ENCODE measurements at regions not wholly inside any gene's neighbourhood (a gene's known extent, or its start where the extent isn't known, plus 50 kb on each side); places are given as distances from the start of the nearest gene placed in this dataset.

DNA sequence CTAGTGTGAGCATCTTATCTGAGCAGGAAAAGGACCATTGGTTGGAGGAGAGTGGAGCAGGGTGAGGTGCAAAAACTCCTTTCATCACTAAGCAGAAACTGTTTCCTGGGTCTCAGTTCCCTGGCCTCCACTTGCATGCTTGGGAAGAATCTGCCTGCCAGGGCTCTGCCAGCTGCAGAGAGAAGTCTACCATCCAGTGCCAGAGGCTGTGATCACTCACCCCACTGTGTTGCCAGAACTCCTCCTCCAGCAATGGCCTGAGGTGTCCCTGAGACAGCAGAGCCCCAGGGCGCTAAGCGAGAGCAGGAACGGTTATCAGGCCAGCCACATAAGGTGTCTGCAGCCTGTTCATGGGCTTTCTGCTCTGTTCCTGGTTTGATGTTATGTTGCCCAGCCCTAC lies 991.4 kb downstream of the CCSER2 start:
- 90% methylated on average over 2 of the region's 3 CpGs for WGBS (ENCODE audit: insufficient coverage)
- H3K27me3 ChIP-seq (ENCODE audit: control insufficient read depth in 2 of 2, insufficient read depth in 2 of 2, low read length in 2 of 2), result no peaks in the 10 kb centered on the region
- Mint-ChIP-seq H3K36me3 (no peaks in the 10 kb centered on the region), H3K4me1 (no peaks in the 10 kb centered on the region), H3K9me3 (peaks cover 0 to 6% (median 0%) of the 10 kb centered on the region in 7 donors), H3K4me3 (no peak overlapping the region), H3K27me3 (ENCODE audit: low read depth in 3 of 3) (peaks cover 0 to 3% (median 0%) of the 10 kb centered on the region in 3 donors), H3K27ac (no peak overlapping the region)
- H3K27ac ChIP-seq (ENCODE audit: low read depth in 1 of 2, low read length in 2 of 2), result no peak overlapping the region
- H3K4me3 ChIP-seq (replicated peaks in 1 of 3; ENCODE audit: low read depth in 2 of 3, low read length in 3 of 3), result no peak overlapping the region
- no peaks in the 10 kb centered on the region for H3K9me3 ChIP-seq (replicated peaks in 1 of 2; ENCODE audit: control insufficient read depth in 1 of 2, insufficient read depth in 1 of 2, low read length in 2 of 2)
- DNase-seq, result no peak
- no peak overlapping the region for H3K4me2 ChIP-seq (replicated peaks; ENCODE audit: extremely low read depth, low read length, poor library complexity, severe bottlenecking)
- no peaks in the 10 kb centered on the region for H3K79me2 ChIP-seq (ENCODE audit: insufficient read depth, low read length)
- TF ChIP-seq, protein P1, sequence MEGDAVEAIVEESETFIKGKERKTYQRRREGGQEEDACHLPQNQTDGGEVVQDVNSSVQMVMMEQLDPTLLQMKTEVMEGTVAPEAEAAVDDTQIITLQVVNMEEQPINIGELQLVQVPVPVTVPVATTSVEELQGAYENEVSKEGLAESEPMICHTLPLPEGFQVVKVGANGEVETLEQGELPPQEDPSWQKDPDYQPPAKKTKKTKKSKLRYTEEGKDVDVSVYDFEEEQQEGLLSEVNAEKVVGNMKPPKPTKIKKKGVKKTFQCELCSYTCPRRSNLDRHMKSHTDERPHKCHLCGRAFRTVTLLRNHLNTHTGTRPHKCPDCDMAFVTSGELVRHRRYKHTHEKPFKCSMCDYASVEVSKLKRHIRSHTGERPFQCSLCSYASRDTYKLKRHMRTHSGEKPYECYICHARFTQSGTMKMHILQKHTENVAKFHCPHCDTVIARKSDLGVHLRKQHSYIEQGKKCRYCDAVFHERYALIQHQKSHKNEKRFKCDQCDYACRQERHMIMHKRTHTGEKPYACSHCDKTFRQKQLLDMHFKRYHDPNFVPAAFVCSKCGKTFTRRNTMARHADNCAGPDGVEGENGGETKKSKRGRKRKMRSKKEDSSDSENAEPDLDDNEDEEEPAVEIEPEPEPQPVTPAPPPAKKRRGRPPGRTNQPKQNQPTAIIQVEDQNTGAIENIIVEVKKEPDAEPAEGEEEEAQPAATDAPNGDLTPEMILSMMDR (IDR thresholded peaks at IDR 0.05), result no peak
- H4K20me1 ChIP-seq (ENCODE audit: insufficient read depth, low read length), result no peaks in the 10 kb centered on the region
- intact Hi-C loops (cut with micrococcal nuclease), result no loop called here
- H2AFZ ChIP-seq (ENCODE audit: insufficient read depth, low read depth, low read length, poor library complexity, severe bottlenecking), result no peak overlapping the region
- no peaks in the 10 kb centered on the region for H3K4me1 ChIP-seq (ENCODE audit: control insufficient read depth in 1 of 2, insufficient read depth in 2 of 2, low read length in 2 of 2)
- H3K36me3 ChIP-seq (replicated peaks in 1 of 2; ENCODE audit: control insufficient read depth in 1 of 2, insufficient read depth in 2 of 2, low read length in 2 of 2), result no peaks in the 10 kb centered on the region
- H3K9ac ChIP-seq (ENCODE audit: insufficient read depth, low read length, poor library complexity, severe bottlenecking), result no peak overlapping the region

DNA sequence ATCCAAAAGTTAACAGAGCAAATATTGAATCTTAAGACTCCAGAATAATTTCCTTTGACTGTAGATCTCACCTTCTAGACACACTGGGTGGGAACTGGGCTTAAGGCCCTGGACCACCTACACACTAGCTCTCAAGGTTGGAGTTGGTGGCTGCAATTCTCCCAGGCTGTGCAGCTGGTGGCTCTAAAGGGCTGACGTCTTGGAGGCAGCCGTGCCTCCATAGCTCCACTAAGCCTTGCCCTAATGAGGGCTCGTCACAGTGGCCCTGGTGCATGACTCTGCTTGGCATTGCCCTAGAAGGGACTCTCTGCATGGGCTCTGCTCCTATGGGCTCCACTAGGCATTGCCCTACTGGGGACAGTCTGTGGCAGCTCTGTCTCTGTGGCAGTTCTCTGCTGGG lies 1005.2 kb downstream of the CCSER2 start:
- no peaks in the 10 kb centered on the region for H3K4me1 ChIP-seq (ENCODE audit: control insufficient read depth in 1 of 2, insufficient read depth in 2 of 2, low read length in 2 of 2)
- intact Hi-C loops (cut with micrococcal nuclease), result no loop called here
- H4K20me1 ChIP-seq (ENCODE audit: insufficient read depth, low read length), result no peaks in the 10 kb centered on the region
- no peak overlapping the region for H3K4me3 ChIP-seq (replicated peaks in 1 of 3; ENCODE audit: low read depth in 2 of 3, low read length in 3 of 3)
- no peaks in the 10 kb centered on the region for H3K79me2 ChIP-seq (ENCODE audit: insufficient read depth, low read length)
- TF ChIP-seq, protein P1 (IDR thresholded peaks at IDR 0.05), result no peak
- H3K27me3 Mint-ChIP-seq (ENCODE audit: low read depth in 3 of 3), result no peaks in the 10 kb centered on the region
- 94% methylated on average over 3 of the region's 3 CpGs for WGBS (ENCODE audit: insufficient coverage)
- H3K4me2 ChIP-seq (replicated peaks; ENCODE audit: extremely low read depth, low read length, poor library complexity, severe bottlenecking), result no peak overlapping the region
- no peak for DNase-seq
- H3K9ac ChIP-seq (ENCODE audit: insufficient read depth, low read length, poor library complexity, severe bottlenecking), result no peak overlapping the region
- H3K27ac Mint-ChIP-seq, result no peak overlapping the region
- H3K27ac ChIP-seq (ENCODE audit: low read depth in 1 of 2, low read length in 2 of 2), result no peak overlapping the region
- H3K4me1 Mint-ChIP-seq, result no peaks in the 10 kb centered on the region
- no peaks in the 10 kb centered on the region for H3K36me3 ChIP-seq (replicated peaks in 1 of 2; ENCODE audit: control insufficient read depth in 1 of 2, insufficient read depth in 2 of 2, low read length in 2 of 2)
- H2AFZ ChIP-seq (ENCODE audit: insufficient read depth, low read depth, low read length, poor library complexity, severe bottlenecking), result no peak overlapping the region
- no peaks in the 10 kb centered on the region for H3K36me3 Mint-ChIP-seq
- H3K9me3 ChIP-seq (replicated peaks in 1 of 2; ENCODE audit: control insufficient read depth in 1 of 2, insufficient read depth in 1 of 2, low read length in 2 of 2), result peaks cover 8 to 11% of the 10 kb centered on the region in 2 donors
- peaks cover 0 to 21% (median 5%) of the 10 kb centered on the region in 7 donors for H3K9me3 Mint-ChIP-seq
- H3K27me3 ChIP-seq (ENCODE audit: control insufficient read depth in 2 of 2, insufficient read depth in 2 of 2, low read length in 2 of 2), result no peaks in the 10 kb centered on the region
- H3K4me3 Mint-ChIP-seq, result no peak overlapping the region
